ENCODE measurements at regions not wholly inside any gene's neighbourhood (a gene's known extent, or its start where the extent isn't known, plus 50 kb on each side); places are given as distances from the start of the nearest gene placed in this dataset.
A peak's percentile ranks its signal among the peaks of the same experiment; 100 is the strongest.
"Not testable (repeated sequence)": the region's sequence is repeated elsewhere in the genome, so short reads cannot be mapped to it uniquely, and the experiment has no call there.

GRCh38 chr3:187810021-187810446 lies 64.8 kb upstream of the BCL6 start:
- H3K27me3 Mint-ChIP-seq, result peaks cover 8% of the 10 kb centered on the region
- no peak for ATAC-seq
- peaks cover 9% of the 10 kb centered on the region for H3K36me3 Mint-ChIP-seq
- no peak overlapping the region for H3K27ac Mint-ChIP-seq
- H3K9me3 Mint-ChIP-seq, result peaks cover 8% of the 10 kb centered on the region
- H3K4me1 Mint-ChIP-seq, result peaks cover 18% of the 10 kb centered on the region
- H3K4me3 Mint-ChIP-seq, result no peak overlapping the region

DNA sequence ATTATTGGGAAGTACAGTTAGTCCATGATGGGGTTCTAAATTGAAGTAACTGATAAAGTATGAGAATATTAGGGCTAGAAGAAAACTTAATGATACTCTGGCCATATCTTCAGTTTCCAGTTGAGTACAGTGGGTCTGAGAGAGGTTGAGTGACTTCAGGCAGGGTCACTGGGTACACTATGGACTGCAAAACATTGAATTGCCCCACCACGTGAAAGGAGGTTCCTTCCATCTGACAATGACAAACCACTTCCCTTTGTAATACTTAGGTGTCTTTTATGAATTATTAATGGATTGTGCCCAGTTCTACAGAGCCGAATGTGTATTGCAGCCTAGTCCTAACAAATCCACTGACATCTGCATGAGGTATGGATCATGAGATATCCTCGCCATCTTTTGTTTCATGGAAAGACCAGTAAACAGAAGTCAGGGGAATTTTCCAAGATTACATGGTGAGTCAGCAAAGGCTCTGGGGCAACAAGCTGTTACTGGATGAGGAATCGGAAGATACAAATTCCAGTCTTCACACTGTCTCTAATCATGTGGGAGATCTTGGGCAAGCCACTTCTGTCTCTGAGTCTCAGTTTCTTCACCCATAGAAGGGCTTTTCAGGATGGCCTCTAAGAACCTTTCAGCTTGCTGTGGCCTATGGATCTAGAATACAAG lies 66.5 kb upstream of the BCL6 start:
- no peaks in the 10 kb centered on the region for H3K36me3 Mint-ChIP-seq
- H3K4me3 Mint-ChIP-seq, result no peak overlapping the region
- no peak for ATAC-seq
- no peaks in the 10 kb centered on the region for H3K9me3 Mint-ChIP-seq
- peaks cover 9% of the 10 kb centered on the region for H3K4me1 Mint-ChIP-seq
- H3K27me3 Mint-ChIP-seq, result no peaks in the 10 kb centered on the region
- no peak overlapping the region for H3K27ac Mint-ChIP-seq

DNA sequence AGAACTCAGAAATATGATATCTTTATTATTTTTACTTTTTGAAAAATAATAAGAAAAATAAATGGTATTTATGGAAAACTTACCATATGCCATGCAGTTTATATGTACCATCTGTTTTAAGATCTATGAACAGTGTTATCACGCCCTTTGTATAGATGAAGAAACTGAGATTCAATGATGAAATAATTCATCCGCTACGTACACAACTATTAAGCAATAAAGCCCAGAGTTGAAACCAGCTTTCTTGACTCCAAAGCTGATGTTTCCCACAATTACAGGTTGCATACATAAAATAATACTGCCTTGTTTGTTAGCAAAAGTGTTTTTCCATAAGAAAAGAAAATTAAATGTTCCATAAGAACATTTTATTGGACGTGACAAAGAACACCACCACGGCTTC lies 67.2 kb upstream of the BCL6 start:
- no peak overlapping the region for H3K4me3 Mint-ChIP-seq
- H3K27ac Mint-ChIP-seq, result no peak overlapping the region
- H3K4me1 Mint-ChIP-seq, result peaks cover 6% of the 10 kb centered on the region
- no peaks in the 10 kb centered on the region for H3K36me3 Mint-ChIP-seq
- ATAC-seq, result no peak
- peaks cover 3% of the 10 kb centered on the region for H3K9me3 Mint-ChIP-seq
- H3K27me3 Mint-ChIP-seq, result no peaks in the 10 kb centered on the region

- peaks cover 12% of the 10 kb centered on the region for H3K4me1 Mint-ChIP-seq
- H3K36me3 Mint-ChIP-seq, result no peaks in the 10 kb centered on the region
- H3K27ac Mint-ChIP-seq, result no peak overlapping the region
- peaks cover 6% of the 10 kb centered on the region for H3K9me3 Mint-ChIP-seq
- no peaks in the 10 kb centered on the region for H3K27me3 Mint-ChIP-seq
- H3K4me3 Mint-ChIP-seq, result no peak overlapping the region
- no peak for ATAC-seq
These were observed 67.9 kb upstream of the BCL6 start for GRCh38 chr3:187813198-187813597.

DNA sequence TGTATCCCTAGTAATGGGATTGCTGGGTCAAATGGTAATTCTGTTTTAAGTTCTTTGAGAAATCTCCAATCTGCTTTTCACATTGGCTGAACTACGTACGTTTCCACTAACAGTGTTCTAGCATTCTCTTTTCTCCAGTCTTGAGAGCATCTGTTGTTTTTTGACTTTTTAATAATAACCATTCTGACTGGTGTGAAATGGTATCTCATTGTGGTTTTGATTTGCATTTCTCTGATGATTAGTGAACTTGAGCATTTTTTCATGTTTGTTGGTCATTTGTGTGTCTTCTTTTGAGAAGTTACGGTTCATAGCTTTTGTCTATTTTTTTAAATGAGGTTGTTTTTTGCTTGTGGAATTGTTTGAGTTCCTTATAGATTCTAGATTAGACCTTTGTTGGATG lies 72.5 kb upstream of the BCL6 start:
- not testable (repeated sequence) for H3K4me1 Mint-ChIP-seq, H3K27me3 Mint-ChIP-seq, H3K4me3 Mint-ChIP-seq, H3K36me3 Mint-ChIP-seq, H3K9me3 Mint-ChIP-seq, ATAC-seq, H3K27ac Mint-ChIP-seq

DNA sequence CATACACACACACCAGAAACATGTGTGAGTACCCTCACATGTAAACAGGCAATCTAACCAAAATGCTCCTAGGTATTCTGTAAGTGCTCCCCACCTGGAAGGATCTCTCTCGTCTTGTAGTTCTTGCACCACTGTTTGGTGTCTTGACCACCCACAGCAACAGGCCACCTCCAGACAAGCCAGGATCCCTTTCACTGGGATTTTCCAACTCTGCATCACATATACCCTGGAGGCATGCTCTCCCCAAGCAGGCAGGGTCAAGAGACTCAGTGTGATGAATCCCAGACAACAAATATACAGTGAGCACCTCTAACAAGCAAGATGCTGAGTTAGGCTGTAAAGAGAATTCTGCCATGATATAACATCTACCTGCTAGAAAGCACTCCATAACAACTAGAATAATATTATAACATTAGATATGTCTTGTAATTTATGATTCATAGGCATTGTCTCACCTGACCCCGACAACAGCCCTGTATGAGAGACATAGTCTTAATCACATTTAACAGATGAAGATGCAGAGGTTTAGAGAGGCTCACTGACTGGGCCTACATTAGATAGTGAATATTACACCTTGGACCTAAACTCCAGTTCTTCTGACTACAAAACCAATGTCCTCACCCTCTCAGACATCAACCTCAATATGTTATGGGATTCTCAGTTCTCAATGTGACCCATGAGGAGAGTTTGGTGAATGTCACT lies 76.5 kb upstream of the BCL6 start:
- Mint-ChIP-seq H3K36me3 (no peaks in the 10 kb centered on the region), H3K27ac (no peak overlapping the region), H3K4me3 (no peak overlapping the region), H3K4me1 (peaks cover 6% of the 10 kb centered on the region), H3K27me3 (no peaks in the 10 kb centered on the region), H3K9me3 (peaks cover 6% of the 10 kb centered on the region)
- no peak for ATAC-seq

DNA sequence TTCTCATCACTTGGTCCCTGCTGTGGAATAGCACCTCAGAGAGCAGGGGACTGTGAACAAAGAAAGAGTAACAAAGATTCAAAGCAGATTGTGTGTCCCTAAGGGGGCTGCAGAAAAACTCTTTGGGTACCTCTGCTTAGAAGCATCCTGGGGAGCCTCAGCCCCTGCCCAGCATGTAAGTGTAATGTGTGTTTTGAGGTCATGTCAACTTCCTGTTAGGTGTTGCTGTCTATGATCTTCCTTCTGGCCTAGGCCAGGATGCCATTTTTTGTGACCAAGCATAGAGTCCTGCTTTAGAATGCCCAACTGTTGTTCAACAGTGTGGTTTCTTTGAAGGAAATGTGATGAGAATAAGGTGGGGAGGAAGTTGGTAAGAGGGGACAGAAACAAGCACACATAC lies 77.1 kb upstream of the BCL6 start:
- Mint-ChIP-seq H3K9me3 (peaks cover 4% of the 10 kb centered on the region), H3K4me3 (no peak overlapping the region), H3K27me3 (no peaks in the 10 kb centered on the region), H3K27ac (no peak overlapping the region), H3K4me1 (peaks cover 6% of the 10 kb centered on the region), H3K36me3 (no peaks in the 10 kb centered on the region)
- ATAC-seq, result no peak

GRCh38 chr3:187823746-187824145 lies 78.5 kb upstream of the BCL6 start:
- peaks cover 5% of the 10 kb centered on the region for H3K4me1 Mint-ChIP-seq
- no peaks in the 10 kb centered on the region for H3K36me3 Mint-ChIP-seq
- ATAC-seq, result no peak
- no peak overlapping the region for H3K4me3 Mint-ChIP-seq
- no peak overlapping the region for H3K27ac Mint-ChIP-seq
- H3K9me3 Mint-ChIP-seq, result no peaks in the 10 kb centered on the region
- H3K27me3 Mint-ChIP-seq, result no peaks in the 10 kb centered on the region

GRCh38 chr3:187827723-187828122 lies 82.5 kb upstream of the BCL6 start:
- H3K36me3 Mint-ChIP-seq, result no peaks in the 10 kb centered on the region
- H3K9me3 Mint-ChIP-seq, result no peaks in the 10 kb centered on the region
- no peak for ATAC-seq
- H3K4me3 Mint-ChIP-seq, result no peak overlapping the region
- peaks cover 9% of the 10 kb centered on the region for H3K4me1 Mint-ChIP-seq
- no peak overlapping the region for H3K27ac Mint-ChIP-seq
- H3K27me3 Mint-ChIP-seq, result no peaks in the 10 kb centered on the region

DNA sequence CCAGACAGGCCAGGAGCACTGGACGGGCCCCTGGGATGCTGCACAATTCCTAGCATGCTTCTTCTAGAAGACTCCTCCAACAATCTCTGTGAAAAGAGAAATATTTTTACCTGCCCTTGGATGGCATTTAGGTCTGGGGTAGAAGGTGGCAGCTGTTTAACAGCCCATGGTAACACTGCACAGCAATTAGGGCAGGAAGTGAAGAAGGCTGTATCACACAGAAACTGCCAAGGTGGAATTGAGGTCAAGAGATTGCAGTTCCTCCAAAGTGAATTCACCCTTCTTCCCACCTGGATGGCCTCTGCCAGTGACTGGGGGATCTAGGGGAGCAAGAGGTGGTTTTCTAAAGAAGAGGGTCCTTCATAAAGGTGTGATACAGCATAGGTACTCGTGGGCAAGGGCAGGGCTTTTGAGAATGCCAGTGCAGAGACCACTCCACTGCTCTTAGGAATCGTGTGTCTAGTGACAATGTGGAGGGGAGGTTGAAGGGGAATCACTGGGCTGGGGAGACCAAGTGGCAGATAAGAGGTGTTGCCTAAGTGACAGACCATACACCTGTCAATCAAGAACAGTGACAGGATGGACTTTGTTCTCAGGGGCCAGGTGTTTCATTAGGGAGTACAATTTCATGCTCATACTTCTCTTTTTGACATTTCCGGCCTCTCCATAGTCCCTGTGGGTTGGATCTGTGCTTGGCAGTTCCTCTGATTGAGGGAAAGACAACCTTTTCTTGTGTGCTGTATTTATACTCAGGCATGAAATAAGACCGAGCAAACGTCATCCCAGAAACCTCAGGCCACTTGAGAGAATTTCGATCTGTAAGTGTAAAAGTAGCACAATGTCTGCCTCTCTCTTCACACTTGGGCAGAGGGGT lies 83.5 kb upstream of the BCL6 start:
- Mint-ChIP-seq H3K27me3 (no peaks in the 10 kb centered on the region), H3K4me1 (peaks cover 9% of the 10 kb centered on the region), H3K27ac (peak overlapping the region; percentile 46), H3K36me3 (no peaks in the 10 kb centered on the region), H3K9me3 (no peaks in the 10 kb centered on the region), H3K4me3 (no peak overlapping the region)
- peak; percentile 45 for ATAC-seq

GRCh38 chr3:187830181-187830580 lies 84.9 kb upstream of the BCL6 start:
- Mint-ChIP-seq H3K27me3 (no peaks in the 10 kb centered on the region), H3K4me1 (peaks cover 9% of the 10 kb centered on the region), H3K9me3 (peaks cover 4% of the 10 kb centered on the region), H3K27ac (no peak overlapping the region), H3K36me3 (no peaks in the 10 kb centered on the region), H3K4me3 (no peak overlapping the region)
- ATAC-seq, result no peak

GRCh38 chr3:187831125-187832051 lies 86.1 kb upstream of the BCL6 start:
- no peak for ATAC-seq
- peaks cover 9% of the 10 kb centered on the region for H3K4me1 Mint-ChIP-seq
- H3K9me3 Mint-ChIP-seq, result peaks cover 4% of the 10 kb centered on the region
- no peak overlapping the region for H3K4me3 Mint-ChIP-seq
- no peaks in the 10 kb centered on the region for H3K36me3 Mint-ChIP-seq
- no peak overlapping the region for H3K27ac Mint-ChIP-seq
- H3K27me3 Mint-ChIP-seq, result no peaks in the 10 kb centered on the region

- no peak overlapping the region for H3K4me3 Mint-ChIP-seq
- H3K36me3 Mint-ChIP-seq, result no peaks in the 10 kb centered on the region
- no peaks in the 10 kb centered on the region for H3K27me3 Mint-ChIP-seq
- H3K9me3 Mint-ChIP-seq, result peaks cover 4% of the 10 kb centered on the region
- H3K4me1 Mint-ChIP-seq, result peaks cover 9% of the 10 kb centered on the region
- ATAC-seq, result no peak
- no peak overlapping the region for H3K27ac Mint-ChIP-seq
These were observed 86.9 kb upstream of the BCL6 start for GRCh38 chr3:187832202-187832601.

- H3K4me3 Mint-ChIP-seq, result no peak overlapping the region
- no peak overlapping the region for H3K27ac Mint-ChIP-seq
- H3K9me3 Mint-ChIP-seq, result peaks cover 4% of the 10 kb centered on the region
- H3K36me3 Mint-ChIP-seq, result no peaks in the 10 kb centered on the region
- peaks cover 8% of the 10 kb centered on the region for H3K4me1 Mint-ChIP-seq
- no peaks in the 10 kb centered on the region for H3K27me3 Mint-ChIP-seq
- ATAC-seq, result no peak
These were observed 88.1 kb upstream of the BCL6 start for GRCh38 chr3:187833375-187833774.

Measured in stimulated activated memory B cell treated with anti-CD40 and anti-IgM and Interleukin-4, amounts not matched to agents 10 μg/mL and 1 μg/mL and 100 μg/mL, for 72 hours (primary cell).